HCT116 (cell line): ENCODE measurements at regions not wholly inside any gene's neighbourhood (a gene's known extent, or its start where the extent isn't known, plus 50 kb on each side); places are given as distances from the start of the nearest gene placed in this dataset.

Experiments used
- ATAC-seq: fragments of 200-7000 bp; cut with Tn5 transposase; 2 replicates; pipeline ENCODE4 v1.9.1; 2020; ENCODE audit warnings: mild to moderate bottlenecking, moderate library complexity
- BruUV-seq: library from RNA; stranded (reverse); fragments of 400-500 nt; replicated peaks from 2 replicates; lab custom pipeline; 2021; lab: Mats Ljungman, UMichigan
- CTCF ChIA-PET: fragments of 300-600 bp; sonication (Branson Sonifier 250); formaldehyde crosslinking; loops from one replicate; lab custom pipeline; 2021; ENCODE audit warnings: antibody characterized with exemption; lab: Charles Lee
- POLR2A ChIA-PET: fragments of 300-600, 350-600 bp; sonication (Branson Sonifier 250); formaldehyde crosslinking; loops from one replicate; lab custom pipeline; 2021; ENCODE audit warnings: antibody characterized with exemption; lab: Charles Lee
- RAD21 ChIA-PET, 2 experiments: fragments of 300-600 bp; sonication (Branson Sonifier 250); formaldehyde crosslinking; loops; one replicate each; lab custom pipeline; 2023; ENCODE audit warnings: low total read pairs in 2 of 2; ENCODE audit not compliant: uncharacterized antibody in 2 of 2, unreplicated experiment in 2 of 2, low non-redundant PET in 1 of 2; lab: Charles Lee
- DNase-seq: peaks from one replicate; pipeline ENCODE4 v3.0.0-alpha.2; 2010; ENCODE audit warnings: low read depth, low spot score
- H2AFZ ChIP-seq: fragments of 200-600 bp; shearing (Covaris generic), sonication (generic); 2 replicates; pipeline ENCODE4 v1.6.1; 2017; ENCODE audit warnings: low read depth, mixed run types, mixed read lengths, antibody characterized with exemption, low read length; ENCODE audit not compliant: poor library complexity, severe bottlenecking
- H3K27ac ChIP-seq: 2 replicates; pipeline ENCODE4 v1.5.1; 2012; ENCODE audit warnings: low read depth, low read length
- H3K27me3 ChIP-seq: fragments of 200-600 bp; sonication (generic); 2 replicates; pipeline ENCODE4 v1.6.1; 2016; ENCODE audit warnings: mixed run types, low read length, mixed read lengths; ENCODE audit not compliant: insufficient read depth
- H3K36me3 ChIP-seq, 2 experiments: fragments of 200-500 bp in 1 of 2; fragments of 200-600 bp in 1 of 2; sonication (Bioruptor generic) in 1 of 2; sonication (generic) in 1 of 2; 2 replicates each; pipeline versions ENCODE4 v1.5.1 to v1.6.1; 2014 to 2016; ENCODE audit warnings: low read length in 2 of 2, inconsistent platforms in 1 of 2, mixed read lengths in 1 of 2, mixed run types in 1 of 2; ENCODE audit not compliant: insufficient read depth in 2 of 2, control insufficient read depth in 1 of 2
- H3K4me1 ChIP-seq, 2 experiments: fragments of 200-600 bp in 1 of 2; sonication (generic) in 1 of 2; 2 replicates each; pipeline versions ENCODE4 v1.5.1 to v1.6.1; 2012 to 2017; ENCODE audit warnings: low read length in 2 of 2, inconsistent platforms in 1 of 2, mild to moderate bottlenecking in 1 of 2, mixed read lengths in 1 of 2, mixed run types in 1 of 2, moderate library complexity in 1 of 2; ENCODE audit not compliant: insufficient read depth in 2 of 2, control insufficient read depth in 1 of 2
- H3K4me2 ChIP-seq: fragments of 200-600 bp; sonication (generic); 2 replicates; pipeline ENCODE4 v1.6.1; 2017; ENCODE audit warnings: mixed run types, low read length, mixed read lengths
- H3K4me3 ChIP-seq, 2 experiments: fragments of 200-600 bp in 1 of 2; sonication (generic) in 1 of 2; replicated peaks in 1 of 2; 2 replicates each; pipeline ENCODE4 v1.5.1; 2011 to 2016; ENCODE audit warnings: low read length in 2 of 2, control low read depth in 1 of 2, low read depth in 1 of 2, mild to moderate bottlenecking in 1 of 2, mixed read lengths in 1 of 2, mixed run types in 1 of 2
- H3K79me2 ChIP-seq: fragments of 200-600 bp; sonication (generic); 2 replicates; pipeline ENCODE4 v1.6.1; 2017; ENCODE audit warnings: mild to moderate bottlenecking, mixed run types, low read length, moderate library complexity, mixed read lengths; ENCODE audit not compliant: insufficient read depth
- H3K9ac ChIP-seq: fragments of 200-600 bp; sonication (generic); 2 replicates; pipeline ENCODE4 v1.6.1; 2016; ENCODE audit warnings: low read length, mixed read lengths
- H3K9me2 ChIP-seq: fragments of 200-600 bp; sonication (generic), shearing (Covaris generic); 2 replicates; pipeline ENCODE4 v1.6.1; 2017; ENCODE audit warnings: mixed run types, mild to moderate bottlenecking, moderate library complexity; ENCODE audit not compliant: insufficient read depth
- H3K9me3 ChIP-seq, 2 experiments: fragments of 200-500 bp in 1 of 2; fragments of 200-600 bp in 1 of 2; sonication (Bioruptor generic) in 1 of 2; sonication (generic) in 1 of 2; 2 replicates each; pipeline ENCODE4 v1.6.1; 2014 to 2017; ENCODE audit warnings: low read length in 2 of 2, mixed read lengths in 2 of 2, inconsistent platforms in 1 of 2, low read depth in 1 of 2, mild to moderate bottlenecking in 1 of 2, mixed run types in 1 of 2, moderate library complexity in 1 of 2; ENCODE audit not compliant: control insufficient read depth in 1 of 2, insufficient read depth in 1 of 2
- H4K20me1 ChIP-seq: fragments of 200-600 bp; sonication (generic), shearing (Covaris generic); 2 replicates; pipeline ENCODE4 v1.6.1; 2017; ENCODE audit warnings: mixed run types, mild to moderate bottlenecking, moderate library complexity; ENCODE audit not compliant: insufficient read depth
- CBX3 ChIP-seq: IDR thresholded peaks from 2 replicates; pipeline ENCODE4 v1.6.1; 2012; ENCODE audit warnings: low read depth
- CEBPB ChIP-seq: IDR thresholded peaks from 2 replicates; pipeline ENCODE4 v1.6.1; 2012; ENCODE audit warnings: low read depth
- EGR1 ChIP-seq: IDR thresholded peaks from 2 replicates; pipeline ENCODE4 v1.6.1; 2012; ENCODE audit warnings: low read depth
- ELF1 ChIP-seq: IDR thresholded peaks from 2 replicates; pipeline ENCODE4 v1.6.1; 2012; ENCODE audit warnings: low read depth, borderline replicate concordance
- EZH2 ChIP-seq: fragments of 200-600 bp; sonication (generic); IDR thresholded peaks from 2 replicates; pipeline ENCODE4 v1.6.1; 2017; ENCODE audit warnings: antibody characterized with exemption, mixed run types
- FOSL1 ChIP-seq: IDR thresholded peaks from 2 replicates; pipeline ENCODE4 v1.6.1; 2012; ENCODE audit warnings: low read depth
- MAX ChIP-seq: IDR thresholded peaks from 2 replicates; pipeline ENCODE4 v1.6.1; 2012
- POLR2A ChIP-seq: IDR thresholded peaks from 2 replicates; pipeline ENCODE4 v1.7.0; 2011; ENCODE audit warnings: borderline replicate concordance; ENCODE audit not compliant: insufficient read depth, insufficient read length; ENCODE audit errors: extremely low read depth
- SP1 ChIP-seq: IDR thresholded peaks from 2 replicates; pipeline ENCODE4 v1.6.1; 2012; ENCODE audit warnings: low read depth
- TCF7L2 ChIP-seq: IDR thresholded peaks from 2 replicates; pipeline ENCODE4 v1.7.0; 2011; ENCODE audit warnings: borderline replicate concordance, inconsistent platforms; ENCODE audit not compliant: insufficient read depth, insufficient read length; ENCODE audit errors: extremely low read depth
- YY1 ChIP-seq: IDR thresholded peaks from 2 replicates; pipeline ENCODE4 v1.6.1; 2011; ENCODE audit warnings: low read length, low read depth, moderate library complexity, mild to moderate bottlenecking; ENCODE audit not compliant: insufficient replicate concordance; ENCODE audit errors: extremely low read depth
- ZBTB33 ChIP-seq: IDR thresholded peaks from 2 replicates; pipeline ENCODE4 v1.6.1; 2011; ENCODE audit warnings: mild to moderate bottlenecking, low read length, moderate library complexity; ENCODE audit not compliant: insufficient replicate concordance; ENCODE audit errors: extremely low read depth
- intact Hi-C: fragments of 100-400 bp; cut with micrococcal nuclease; formaldehyde crosslinking; loops from 2 replicates; pipeline ENCODE4 v1.10.0; 2022
- TF ChIP-seq, protein P1 (sequence below), 3 experiments: fragments of 200-600 bp in 1 of 3; sonication (generic) in 1 of 3; IDR thresholded peaks in 2 of 3; conservative IDR thresholded peaks in 1 of 3; 2 replicates each; pipeline ENCODE4 v1.5.1; 2012 to 2017; ENCODE audit warnings: low read depth in 2 of 3, low read length in 2 of 3, antibody characterized with exemption in 1 of 3, borderline replicate concordance in 1 of 3, control low read depth in 1 of 3, mild to moderate bottlenecking in 1 of 3, mixed read lengths in 1 of 3, mixed run types in 1 of 3, moderate library complexity in 1 of 3; ENCODE audit not compliant: insufficient read depth in 1 of 3

GRCh38 chr4:14878681-14879080 is 123.6 kb upstream of the CPEB2 start:
- ChIA-PET CTCF (no interaction called here), RAD21 (no interaction called here), POLR2A (no interaction called here)
- TF ChIP-seq, protein P1, sequence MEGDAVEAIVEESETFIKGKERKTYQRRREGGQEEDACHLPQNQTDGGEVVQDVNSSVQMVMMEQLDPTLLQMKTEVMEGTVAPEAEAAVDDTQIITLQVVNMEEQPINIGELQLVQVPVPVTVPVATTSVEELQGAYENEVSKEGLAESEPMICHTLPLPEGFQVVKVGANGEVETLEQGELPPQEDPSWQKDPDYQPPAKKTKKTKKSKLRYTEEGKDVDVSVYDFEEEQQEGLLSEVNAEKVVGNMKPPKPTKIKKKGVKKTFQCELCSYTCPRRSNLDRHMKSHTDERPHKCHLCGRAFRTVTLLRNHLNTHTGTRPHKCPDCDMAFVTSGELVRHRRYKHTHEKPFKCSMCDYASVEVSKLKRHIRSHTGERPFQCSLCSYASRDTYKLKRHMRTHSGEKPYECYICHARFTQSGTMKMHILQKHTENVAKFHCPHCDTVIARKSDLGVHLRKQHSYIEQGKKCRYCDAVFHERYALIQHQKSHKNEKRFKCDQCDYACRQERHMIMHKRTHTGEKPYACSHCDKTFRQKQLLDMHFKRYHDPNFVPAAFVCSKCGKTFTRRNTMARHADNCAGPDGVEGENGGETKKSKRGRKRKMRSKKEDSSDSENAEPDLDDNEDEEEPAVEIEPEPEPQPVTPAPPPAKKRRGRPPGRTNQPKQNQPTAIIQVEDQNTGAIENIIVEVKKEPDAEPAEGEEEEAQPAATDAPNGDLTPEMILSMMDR (IDR thresholded peaks at IDR 0.05 in 2 of 3, conservative IDR thresholded peaks at IDR 0.05 in 1 of 3; ENCODE audit: borderline replicate concordance in 1 of 3, insufficient read depth in 1 of 3, low read depth in 2 of 3, low read length in 2 of 3), result no peak
- TF ChIP-seq CBX3, result no peak
- no peak for TF ChIP-seq EZH2
- no peak for TF ChIP-seq CEBPB
- no peak for TF ChIP-seq TCF7L2
- no peak for TF ChIP-seq ELF1
- no peak for TF ChIP-seq EGR1
- no peak for TF ChIP-seq POLR2A
- no peak for TF ChIP-seq MAX
- no peak for TF ChIP-seq FOSL1
- TF ChIP-seq ZBTB33, result no peak
- TF ChIP-seq YY1, result no peak
- no peak for TF ChIP-seq SP1
- no TSS peak for BruUV-seq
- no peaks in the 10 kb centered on the region for H3K9me2 ChIP-seq
- H3K27ac ChIP-seq, result no peak overlapping the region
- no peaks in the 10 kb centered on the region for H3K36me3 ChIP-seq
- H3K9ac ChIP-seq, result no peak overlapping the region
- H3K4me2 ChIP-seq, result no peak overlapping the region
- no peaks in the 10 kb centered on the region for H4K20me1 ChIP-seq
- peaks cover 4% of the 10 kb centered on the region; the same call in 1 of the 2 replicates for H3K27me3 ChIP-seq
- H3K79me2 ChIP-seq, result no peaks in the 10 kb centered on the region
- no peak overlapping the region for H2AFZ ChIP-seq
- intact Hi-C loops, result no loop called here
- no peak overlapping the region for H3K4me3 ChIP-seq
- no peaks in the 10 kb centered on the region for H3K9me3 ChIP-seq
- H3K4me1 ChIP-seq, result no peaks in the 10 kb centered on the region
- DNase-seq, result no peak
- no peak for ATAC-seq
